GM23338 (cell line): ENCODE measurements at regions not wholly inside any gene's neighbourhood (a gene's known extent, or its start where the extent isn't known, plus 50 kb on each side); places are given as distances from the start of the nearest gene placed in this dataset.

Experiments
- ATAC-seq: fragments of 200-7000 bp; cut with Tn5 transposase; 3 replicates; pipeline ENCODE4 v1.9.1; 2020
- DNase-seq: peaks from one replicate; pipeline ENCODE4 v3.0.0-alpha.2; 2015; ENCODE audit warnings: low spot score
- H2AFZ ChIP-seq: fragments of 200-600 bp; sonication (generic); 2 replicates; pipeline ENCODE4 v1.8.0; 2016; ENCODE audit warnings: antibody characterized with exemption, mild to moderate bottlenecking, moderate library complexity
- H3F3A ChIP-seq: fragments of 200-600 bp; sonication (generic); replicated peaks from 2 replicates; pipeline ENCODE4 v1.8.0; 2017; ENCODE audit warnings: antibody characterized with exemption, mixed run types, low read depth
- H3K27ac ChIP-seq: fragments of 200-600 bp; sonication (generic); 2 replicates; pipeline ENCODE4 v1.6.1; 2016; ENCODE audit warnings: low read depth
- H3K27me3 ChIP-seq: fragments of 200-600 bp; sonication (generic); 2 replicates; pipeline ENCODE4 v1.8.0; 2016; ENCODE audit warnings: mild to moderate bottlenecking, mixed run types, moderate library complexity; ENCODE audit not compliant: insufficient read depth
- H3K36me3 ChIP-seq: fragments of 200-600 bp; sonication (generic); 2 replicates; pipeline ENCODE4 v1.8.0; 2016; ENCODE audit warnings: mild to moderate bottlenecking; ENCODE audit not compliant: insufficient read depth
- H3K4me1 ChIP-seq: fragments of 200-600 bp; sonication (generic); 2 replicates; pipeline ENCODE4 v1.8.0; 2016; ENCODE audit warnings: mild to moderate bottlenecking, moderate library complexity; ENCODE audit not compliant: insufficient read depth
- H3K4me2 ChIP-seq: fragments of 200-600 bp; sonication (generic); 2 replicates; pipeline ENCODE4 v1.7.1; 2017; ENCODE audit warnings: mixed run types
- H3K4me3 ChIP-seq: fragments of 200-600 bp; sonication (generic); 2 replicates; pipeline ENCODE4 v1.6.1; 2016; ENCODE audit warnings: mixed run types
- H3K79me2 ChIP-seq: fragments of 200-600 bp; sonication (generic); replicated peaks from 2 replicates; pipeline ENCODE4 v1.8.0; 2017; ENCODE audit warnings: mild to moderate bottlenecking; ENCODE audit not compliant: insufficient read depth
- H3K9me2 ChIP-seq: fragments of 200-600 bp; sonication (generic); 2 replicates; pipeline ENCODE4 v1.8.0; 2017; ENCODE audit not compliant: insufficient read depth
- H4K20me1 ChIP-seq: fragments of 200-600 bp; sonication (generic); replicated peaks from 2 replicates; pipeline ENCODE4 v1.8.0; 2017; ENCODE audit warnings: mild to moderate bottlenecking; ENCODE audit not compliant: insufficient read depth
- H3K27ac Mint-ChIP-seq: 2 replicates; pipeline ENCODE4 v1.8.0; 2020; ENCODE audit warnings: inconsistent platforms, mild to moderate bottlenecking, moderate library complexity, mixed read lengths
- H3K27me3 Mint-ChIP-seq: 3 replicates; pipeline ENCODE4 v1.8.0; 2022; ENCODE audit warnings: low read depth, mild to moderate bottlenecking, moderate library complexity, mixed read lengths, inconsistent platforms; ENCODE audit not compliant: insufficient read depth, poor library complexity
- H3K36me3 Mint-ChIP-seq: 3 replicates; pipeline ENCODE4 v1.8.0; 2021; ENCODE audit warnings: low read depth, mild to moderate bottlenecking, inconsistent platforms, moderate library complexity, mixed read lengths
- H3K4me1 Mint-ChIP-seq: 3 replicates; pipeline ENCODE4 v1.8.0; 2020; ENCODE audit warnings: mild to moderate bottlenecking, inconsistent platforms, mixed read lengths
- H3K4me3 Mint-ChIP-seq: 3 replicates; pipeline ENCODE4 v1.8.0; 2021; ENCODE audit warnings: moderate library complexity, mild to moderate bottlenecking, inconsistent platforms, mixed read lengths
- H3K9me3 Mint-ChIP-seq: 3 replicates; pipeline ENCODE4 v1.8.0; 2020; ENCODE audit warnings: moderate library complexity, mild to moderate bottlenecking, inconsistent platforms, mixed read lengths
- NANOG ChIP-seq: IDR thresholded peaks from 2 replicates; pipeline ENCODE4 v1.6.1; 2016; ENCODE audit warnings: antibody characterized with exemption, borderline replicate concordance
- POLR2AphosphoS5 ChIP-seq: IDR thresholded peaks from 2 replicates; pipeline ENCODE4 v1.6.1; 2016; ENCODE audit warnings: antibody characterized with exemption, low read depth
- STAT1 ChIP-seq: IDR thresholded peaks from one replicate; pipeline ENCODE4 v1.6.1; 2016; ENCODE audit warnings: antibody characterized with exemption; ENCODE audit not compliant: unreplicated experiment
- ZNF114 ChIP-seq: fragments of 250-450 bp; sonication (Bioruptor Pico); IDR thresholded peaks from 2 replicates; pipeline ENCODE4 v1.5.0; 2020; ENCODE audit warnings: mild to moderate bottlenecking, moderate library complexity
- TF ChIP-seq, protein P1 (sequence below): IDR thresholded peaks from one replicate; pipeline ENCODE4 v1.6.1; 2018; ENCODE audit warnings: antibody characterized with exemption; ENCODE audit not compliant: unreplicated experiment
- TF ChIP-seq, protein P2 (sequence below): fragments of 250-450 bp; sonication (Bioruptor Pico); IDR thresholded peaks from 2 replicates; pipeline ENCODE4 v1.5.0; 2020; ENCODE audit warnings: mild to moderate bottlenecking, moderate library complexity

DNA sequence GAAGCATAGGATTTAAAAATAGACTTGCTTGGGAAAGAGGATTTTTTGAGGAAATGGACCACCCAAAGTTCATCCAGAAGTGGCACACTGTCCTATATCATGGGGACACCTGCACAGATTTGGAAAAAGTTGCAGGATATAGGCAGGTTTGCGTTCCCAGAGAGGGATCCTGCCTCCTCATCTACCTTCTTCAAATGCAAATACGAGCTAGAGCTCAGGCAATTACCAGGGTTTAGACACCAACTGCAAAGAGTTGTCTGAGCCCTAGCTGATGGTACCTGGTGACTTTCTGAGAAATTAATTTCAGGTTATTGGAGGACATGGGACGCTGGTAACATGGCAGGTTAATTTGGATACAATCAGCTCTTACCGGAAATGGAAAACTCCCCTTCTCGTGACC, 423.7 kb upstream of the MTPN start:
- H3K4me1 Mint-ChIP-seq: peaks cover 32% of the 10 kb centered on the region
- no peaks in the 10 kb centered on the region for H3K9me3 Mint-ChIP-seq
- Histone ChIP-seq H3K9me2 (no peaks in the 10 kb centered on the region), H3K27me3 (peaks cover 43% of the 10 kb centered on the region), H3K79me2 (no peaks in the 10 kb centered on the region), H3K36me3 (no peaks in the 10 kb centered on the region), H2AFZ (no peak overlapping the region), H4K20me1 (0 out of 2 replicates have a peak, but pooled peaks cover 4% of the 10 kb centered on the region), H3K4me3 (no peak overlapping the region), H3K4me2 (peak overlapping the region; percentile 53; the same call in 1 of the 2 replicates), H3F3A (no peaks in the 10 kb centered on the region), H3K27ac (no peak overlapping the region), H3K4me1 (peaks cover 17% of the 10 kb centered on the region)
- no peaks in the 10 kb centered on the region for H3K36me3 Mint-ChIP-seq
- TF ChIP-seq ZNF114 (CRISPR knock-in tag) (no peak), POLR2AphosphoS5 (no peak)
- DNase-seq: peak; percentile 14
- no peak overlapping the region for H3K27ac Mint-ChIP-seq
- H3K27me3 Mint-ChIP-seq: peaks cover 23% of the 10 kb centered on the region
- ATAC-seq: peak; percentile 66
- H3K4me3 Mint-ChIP-seq: no peak overlapping the region

DNA sequence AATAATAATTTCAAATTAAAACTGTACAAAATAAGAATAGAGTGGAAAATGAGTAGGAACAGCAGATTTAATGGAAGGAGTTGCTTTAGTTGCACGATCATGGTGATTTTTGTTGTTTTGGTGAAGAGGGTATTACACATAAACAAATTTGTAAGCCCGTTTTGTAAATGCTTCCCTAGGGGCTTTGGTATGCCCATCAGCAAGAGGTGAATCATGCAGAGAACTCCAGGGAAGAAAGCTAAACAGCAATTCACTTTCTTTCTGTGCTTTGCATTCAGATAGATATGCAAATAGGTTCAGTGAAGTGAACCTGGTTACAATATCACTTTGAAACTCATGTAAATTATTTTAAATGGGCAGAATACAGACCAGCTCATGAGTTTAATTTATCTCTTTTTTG, 422.2 kb upstream of the MTPN start:
- Histone ChIP-seq H3K27me3 (peaks cover 43% of the 10 kb centered on the region), H2AFZ (no peak overlapping the region), H3K36me3 (no peaks in the 10 kb centered on the region), H3F3A (no peaks in the 10 kb centered on the region), H3K4me1 (peaks cover 17% of the 10 kb centered on the region), H3K4me3 (no peak overlapping the region), H4K20me1 (0 out of 2 replicates have a peak, but pooled peaks cover 4% of the 10 kb centered on the region), H3K27ac (no peak overlapping the region), H3K9me2 (no peaks in the 10 kb centered on the region), H3K79me2 (no peaks in the 10 kb centered on the region), H3K4me2 (peak overlapping the region; percentile 50; the same call in 1 of the 2 replicates)
- Mint-ChIP-seq H3K36me3 (no peaks in the 10 kb centered on the region), H3K27me3 (peaks cover 23% of the 10 kb centered on the region), H3K9me3 (no peaks in the 10 kb centered on the region), H3K4me3 (peak overlapping the region; percentile 36; the same call in 2 of the 3 replicates), H3K27ac (no peak overlapping the region), H3K4me1 (peaks cover 31% of the 10 kb centered on the region)
- ATAC-seq (peak; percentile 87), DNase-seq (peak; percentile 64)
- TF ChIP-seq NANOG: peak; percentile 80
- TF ChIP-seq, protein P1, sequence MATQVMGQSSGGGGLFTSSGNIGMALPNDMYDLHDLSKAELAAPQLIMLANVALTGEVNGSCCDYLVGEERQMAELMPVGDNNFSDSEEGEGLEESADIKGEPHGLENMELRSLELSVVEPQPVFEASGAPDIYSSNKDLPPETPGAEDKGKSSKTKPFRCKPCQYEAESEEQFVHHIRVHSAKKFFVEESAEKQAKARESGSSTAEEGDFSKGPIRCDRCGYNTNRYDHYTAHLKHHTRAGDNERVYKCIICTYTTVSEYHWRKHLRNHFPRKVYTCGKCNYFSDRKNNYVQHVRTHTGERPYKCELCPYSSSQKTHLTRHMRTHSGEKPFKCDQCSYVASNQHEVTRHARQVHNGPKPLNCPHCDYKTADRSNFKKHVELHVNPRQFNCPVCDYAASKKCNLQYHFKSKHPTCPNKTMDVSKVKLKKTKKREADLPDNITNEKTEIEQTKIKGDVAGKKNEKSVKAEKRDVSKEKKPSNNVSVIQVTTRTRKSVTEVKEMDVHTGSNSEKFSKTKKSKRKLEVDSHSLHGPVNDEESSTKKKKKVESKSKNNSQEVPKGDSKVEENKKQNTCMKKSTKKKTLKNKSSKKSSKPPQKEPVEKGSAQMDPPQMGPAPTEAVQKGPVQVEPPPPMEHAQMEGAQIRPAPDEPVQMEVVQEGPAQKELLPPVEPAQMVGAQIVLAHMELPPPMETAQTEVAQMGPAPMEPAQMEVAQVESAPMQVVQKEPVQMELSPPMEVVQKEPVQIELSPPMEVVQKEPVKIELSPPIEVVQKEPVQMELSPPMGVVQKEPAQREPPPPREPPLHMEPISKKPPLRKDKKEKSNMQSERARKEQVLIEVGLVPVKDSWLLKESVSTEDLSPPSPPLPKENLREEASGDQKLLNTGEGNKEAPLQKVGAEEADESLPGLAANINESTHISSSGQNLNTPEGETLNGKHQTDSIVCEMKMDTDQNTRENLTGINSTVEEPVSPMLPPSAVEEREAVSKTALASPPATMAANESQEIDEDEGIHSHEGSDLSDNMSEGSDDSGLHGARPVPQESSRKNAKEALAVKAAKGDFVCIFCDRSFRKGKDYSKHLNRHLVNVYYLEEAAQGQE: no peak

DNA sequence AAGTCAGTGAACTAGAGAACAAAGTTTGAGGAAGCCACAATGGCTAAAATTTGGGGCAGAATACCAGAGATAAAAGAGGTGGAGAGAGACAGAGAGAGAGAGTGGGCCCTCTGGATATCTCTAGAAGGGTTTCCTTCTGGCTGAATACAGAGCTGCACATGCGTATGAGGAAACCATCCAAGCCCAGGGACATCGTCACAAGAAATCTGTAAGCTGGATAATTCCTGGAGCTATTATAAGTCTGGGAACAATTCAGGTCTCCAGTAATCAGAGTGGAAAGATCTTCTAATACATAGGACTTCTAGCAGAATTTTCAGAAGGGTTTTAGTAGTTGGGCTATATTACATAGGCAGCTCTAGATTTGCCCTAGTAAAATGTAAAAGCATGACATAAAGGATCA, 415.7 kb upstream of the MTPN start:
- H3F3A ChIP-seq: no peaks in the 10 kb centered on the region
- DNase-seq: no peak
- no peak overlapping the region for H3K4me3 ChIP-seq
- no peak overlapping the region for H3K27ac ChIP-seq
- H4K20me1 ChIP-seq: no peaks in the 10 kb centered on the region
- H3K4me2 ChIP-seq: no peak overlapping the region
- peaks cover 1% of the 10 kb centered on the region; the same call in 1 of the 2 replicates for H3K27me3 ChIP-seq
- Mint-ChIP-seq H3K27me3 (peaks cover 6% of the 10 kb centered on the region), H3K4me3 (no peak overlapping the region), H3K36me3 (no peaks in the 10 kb centered on the region), H3K27ac (no peak overlapping the region), H3K4me1 (peaks cover 5% of the 10 kb centered on the region; the same call in 1 of the 3 replicates), H3K9me3 (no peaks in the 10 kb centered on the region)
- H3K36me3 ChIP-seq: no peaks in the 10 kb centered on the region
- peak overlapping the region; percentile 17; the same call in 1 of the 2 replicates for H2AFZ ChIP-seq
- H3K4me1 ChIP-seq: no peaks in the 10 kb centered on the region
- no peak for ATAC-seq
- H3K9me2 ChIP-seq: no peaks in the 10 kb centered on the region
- H3K79me2 ChIP-seq: no peaks in the 10 kb centered on the region
- TF ChIP-seq, protein P2, sequence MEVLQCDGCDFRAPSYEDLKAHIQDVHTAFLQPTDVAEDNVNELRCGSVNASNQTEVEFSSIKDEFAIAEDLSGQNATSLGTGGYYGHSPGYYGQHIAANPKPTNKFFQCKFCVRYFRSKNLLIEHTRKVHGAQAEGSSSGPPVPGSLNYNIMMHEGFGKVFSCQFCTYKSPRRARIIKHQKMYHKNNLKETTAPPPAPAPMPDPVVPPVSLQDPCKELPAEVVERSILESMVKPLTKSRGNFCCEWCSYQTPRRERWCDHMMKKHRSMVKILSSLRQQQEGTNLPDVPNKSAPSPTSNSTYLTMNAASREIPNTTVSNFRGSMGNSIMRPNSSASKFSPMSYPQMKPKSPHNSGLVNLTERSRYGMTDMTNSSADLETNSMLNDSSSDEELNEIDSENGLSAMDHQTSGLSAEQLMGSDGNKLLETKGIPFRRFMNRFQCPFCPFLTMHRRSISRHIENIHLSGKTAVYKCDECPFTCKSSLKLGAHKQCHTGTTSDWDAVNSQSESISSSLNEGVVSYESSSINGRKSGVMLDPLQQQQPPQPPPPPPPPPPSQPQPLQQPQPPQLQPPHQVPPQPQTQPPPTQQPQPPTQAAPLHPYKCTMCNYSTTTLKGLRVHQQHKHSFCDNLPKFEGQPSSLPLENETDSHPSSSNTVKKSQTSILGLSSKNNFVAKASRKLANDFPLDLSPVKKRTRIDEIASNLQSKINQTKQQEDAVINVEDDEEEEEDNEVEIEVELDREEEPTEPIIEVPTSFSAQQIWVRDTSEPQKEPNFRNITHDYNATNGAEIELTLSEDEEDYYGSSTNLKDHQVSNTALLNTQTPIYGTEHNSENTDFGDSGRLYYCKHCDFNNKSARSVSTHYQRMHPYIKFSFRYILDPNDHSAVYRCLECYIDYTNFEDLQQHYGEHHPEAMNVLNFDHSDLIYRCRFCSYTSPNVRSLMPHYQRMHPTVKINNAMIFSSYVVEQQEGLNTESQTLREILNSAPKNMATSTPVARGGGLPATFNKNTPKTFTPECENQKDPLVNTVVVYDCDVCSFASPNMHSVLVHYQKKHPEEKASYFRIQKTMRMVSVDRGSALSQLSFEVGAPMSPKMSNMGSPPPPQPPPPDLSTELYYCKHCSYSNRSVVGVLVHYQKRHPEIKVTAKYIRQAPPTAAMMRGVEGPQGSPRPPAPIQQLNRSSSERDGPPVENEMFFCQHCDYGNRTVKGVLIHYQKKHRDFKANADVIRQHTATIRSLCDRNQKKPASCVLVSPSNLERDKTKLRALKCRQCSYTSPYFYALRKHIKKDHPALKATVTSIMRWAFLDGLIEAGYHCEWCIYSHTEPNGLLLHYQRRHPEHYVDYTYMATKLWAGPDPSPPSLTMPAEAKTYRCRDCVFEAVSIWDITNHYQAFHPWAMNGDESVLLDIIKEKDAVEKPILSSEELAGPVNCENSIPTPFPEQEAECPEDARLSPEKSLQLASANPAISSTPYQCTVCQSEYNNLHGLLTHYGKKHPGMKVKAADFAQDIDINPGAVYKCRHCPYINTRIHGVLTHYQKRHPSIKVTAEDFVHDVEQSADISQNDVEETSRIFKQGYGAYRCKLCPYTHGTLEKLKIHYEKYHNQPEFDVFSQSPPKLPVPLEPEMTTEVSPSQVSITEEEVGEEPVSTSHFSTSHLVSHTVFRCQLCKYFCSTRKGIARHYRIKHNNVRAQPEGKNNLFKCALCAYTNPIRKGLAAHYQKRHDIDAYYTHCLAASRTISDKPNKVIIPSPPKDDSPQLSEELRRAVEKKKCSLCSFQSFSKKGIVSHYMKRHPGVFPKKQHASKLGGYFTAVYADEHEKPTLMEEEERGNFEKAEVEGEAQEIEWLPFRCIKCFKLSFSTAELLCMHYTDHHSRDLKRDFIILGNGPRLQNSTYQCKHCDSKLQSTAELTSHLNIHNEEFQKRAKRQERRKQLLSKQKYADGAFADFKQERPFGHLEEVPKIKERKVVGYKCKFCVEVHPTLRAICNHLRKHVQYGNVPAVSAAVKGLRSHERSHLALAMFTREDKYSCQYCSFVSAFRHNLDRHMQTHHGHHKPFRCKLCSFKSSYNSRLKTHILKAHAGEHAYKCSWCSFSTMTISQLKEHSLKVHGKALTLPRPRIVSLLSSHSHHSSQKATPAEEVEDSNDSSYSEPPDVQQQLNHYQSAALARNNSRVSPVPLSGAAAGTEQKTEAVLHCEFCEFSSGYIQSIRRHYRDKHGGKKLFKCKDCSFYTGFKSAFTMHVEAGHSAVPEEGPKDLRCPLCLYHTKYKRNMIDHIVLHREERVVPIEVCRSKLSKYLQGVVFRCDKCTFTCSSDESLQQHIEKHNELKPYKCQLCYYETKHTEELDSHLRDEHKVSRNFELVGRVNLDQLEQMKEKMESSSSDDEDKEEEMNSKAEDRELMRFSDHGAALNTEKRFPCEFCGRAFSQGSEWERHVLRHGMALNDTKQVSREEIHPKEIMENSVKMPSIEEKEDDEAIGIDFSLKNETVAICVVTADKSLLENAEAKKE (CRISPR knock-in tag): no peak
- TF ChIP-seq STAT1: no peak
- no peak for TF ChIP-seq NANOG
